GM18498 (cell line): ENCODE measurements at regions not wholly inside any gene's neighbourhood (a gene's known extent, or its start where the extent isn't known, plus 50 kb on each side); places are given as distances from the start of the nearest gene placed in this dataset.

Source experiments
- ATAC-seq: cut with Tn5 transposase; IDR thresholded peaks from one replicate; pipeline ENCODE4 v1.9.1; 2021; ENCODE audit warnings: mild to moderate bottlenecking, moderate library complexity; ENCODE audit not compliant: unreplicated experiment

DNA sequence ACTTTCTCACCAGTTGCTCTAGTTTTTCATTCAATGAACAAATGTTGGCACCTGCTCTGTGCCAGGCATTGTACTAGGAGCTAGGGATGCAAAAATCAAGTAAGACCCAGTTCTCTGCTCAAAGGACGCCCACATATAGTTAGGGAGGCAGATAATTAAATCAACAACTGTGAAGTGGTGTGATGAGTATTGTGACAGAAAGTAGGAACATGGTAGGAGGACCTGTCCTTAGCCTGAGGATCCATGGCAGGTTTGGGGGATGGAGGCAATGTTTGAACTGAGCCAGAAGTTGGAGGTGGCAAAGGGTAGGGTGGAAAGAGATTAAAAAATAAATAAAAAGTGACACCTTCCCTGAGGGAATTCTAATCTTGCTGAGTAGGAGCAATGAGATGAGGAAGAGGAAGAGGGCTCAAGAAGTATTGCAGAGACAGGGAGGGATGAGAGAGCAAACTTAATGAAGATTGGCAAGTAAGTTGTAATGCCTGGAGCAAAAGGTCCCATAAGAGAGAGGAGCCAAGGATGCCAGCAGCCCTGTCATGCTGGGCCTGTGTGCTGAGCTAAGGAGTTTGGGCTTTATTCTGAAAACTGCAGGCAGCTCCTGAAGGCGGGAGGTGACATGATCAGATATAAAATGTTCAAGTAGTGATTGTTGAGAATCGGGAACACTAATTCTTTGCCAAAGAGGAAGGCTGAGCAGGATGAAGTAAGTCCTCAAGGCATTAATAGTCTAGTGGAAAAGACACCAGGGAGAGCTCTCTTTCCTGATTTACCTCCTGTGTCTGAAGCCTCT lies 184.3 kb upstream of the PPP2R3A start:
- no peak for ATAC-seq

DNA sequence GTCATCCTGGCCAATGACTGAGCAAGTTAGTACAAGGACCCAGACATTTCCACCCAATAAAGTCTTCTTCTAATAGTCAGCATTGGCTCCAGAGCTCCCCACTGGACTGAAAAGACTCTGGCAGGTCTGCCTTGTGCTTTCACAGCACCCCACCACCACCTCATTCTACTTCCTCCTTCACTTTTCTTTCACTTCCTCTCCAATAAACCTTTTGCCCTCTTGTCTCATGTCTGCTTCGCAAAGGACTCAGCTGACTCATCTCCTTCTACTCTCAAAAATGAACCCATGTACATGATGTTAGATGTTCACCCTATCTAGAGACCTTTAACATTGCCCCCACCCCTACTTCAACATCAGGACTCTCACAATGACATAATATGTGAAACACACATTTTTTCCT lies 181.0 kb upstream of the PPP2R3A start:
- peak; percentile 82 for ATAC-seq

DNA sequence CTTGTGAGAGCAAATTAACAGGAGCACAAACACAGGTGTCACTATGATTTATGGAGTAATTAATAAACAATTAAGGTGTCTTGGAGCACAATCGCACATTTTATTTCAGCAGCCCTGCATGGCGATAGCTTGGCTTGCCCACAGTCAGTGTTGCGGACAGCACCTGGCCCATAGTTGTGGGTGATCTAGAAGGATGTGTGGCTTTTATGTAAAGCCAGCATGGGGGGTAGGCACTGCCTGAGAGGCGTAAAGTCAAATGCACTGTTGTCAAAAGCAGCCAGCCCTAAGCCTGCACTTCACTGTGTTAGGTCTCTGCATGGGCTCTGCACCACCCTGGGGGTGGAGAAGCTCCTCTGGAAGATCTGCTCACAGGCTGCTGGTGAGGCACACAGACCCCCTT lies 177.4 kb upstream of the PPP2R3A start:
- ATAC-seq = no peak

DNA sequence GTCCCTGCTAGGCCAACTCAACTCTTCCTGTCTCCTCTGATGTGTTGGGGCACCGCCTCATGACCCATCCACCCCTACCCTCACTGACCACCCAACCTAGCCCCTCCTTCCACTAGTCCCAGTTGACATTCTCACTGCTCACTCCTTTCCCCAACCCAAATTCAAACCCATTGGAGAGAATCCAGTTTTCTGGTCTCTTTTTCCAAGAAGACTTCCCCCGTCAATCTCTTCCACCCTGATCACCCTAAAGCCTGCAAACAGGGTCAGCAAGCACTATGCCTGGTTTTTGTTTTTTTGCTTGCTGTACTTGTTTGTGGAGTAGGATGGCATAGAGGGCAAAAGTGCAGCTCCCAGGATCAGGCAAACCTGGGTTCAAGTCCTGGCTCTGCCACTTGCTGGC lies 176.6 kb upstream of the PPP2R3A start:
- ATAC-seq = no peak

DNA sequence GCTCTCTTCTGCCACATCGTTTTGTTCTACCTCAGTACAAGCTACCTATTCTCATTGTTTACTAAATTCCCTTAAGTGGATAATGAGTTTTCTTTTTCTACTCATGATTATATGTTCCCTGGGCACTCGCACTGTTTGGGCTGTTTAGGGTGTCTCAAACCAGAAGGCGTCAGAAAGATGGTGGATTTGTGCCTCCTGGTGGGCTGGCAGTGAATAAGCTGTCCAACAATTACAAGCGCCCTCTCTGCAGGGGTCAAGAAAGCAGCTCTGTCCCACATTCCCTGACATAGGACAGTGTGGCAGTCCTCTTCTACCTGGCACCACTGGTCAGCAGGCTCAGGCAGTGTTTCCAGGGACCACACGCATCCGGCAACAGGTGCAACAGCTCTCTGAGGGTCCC lies 173.4 kb upstream of the PPP2R3A start:
- no peak for ATAC-seq

DNA sequence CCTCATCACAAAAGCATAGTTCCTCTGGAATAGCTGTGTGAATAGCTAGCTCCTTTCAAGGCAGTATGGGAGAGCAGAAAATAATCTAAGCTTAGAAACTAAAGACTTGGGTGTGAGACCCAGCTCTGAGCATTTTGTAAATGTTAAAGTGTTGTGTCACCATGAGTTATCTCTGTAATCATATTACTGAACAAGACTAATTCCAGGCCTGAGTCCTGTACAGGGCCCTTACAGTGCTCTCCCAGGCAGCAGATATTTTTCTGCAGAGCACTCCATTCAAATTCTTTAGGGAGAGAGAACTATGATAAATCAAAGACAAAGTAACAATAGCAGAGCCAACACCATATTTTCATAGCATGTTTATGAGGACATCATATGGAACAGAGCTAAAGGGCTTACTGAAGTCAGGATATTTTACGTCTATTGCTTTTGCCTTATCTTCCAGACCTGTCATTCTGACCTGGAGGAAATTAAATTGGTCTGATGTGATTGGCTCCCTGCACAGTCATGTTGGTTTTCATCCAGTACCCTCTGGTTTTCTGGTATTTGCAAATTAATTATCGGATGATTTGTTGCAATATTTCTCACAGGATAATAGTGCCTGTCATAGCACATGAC lies 172.6 kb upstream of the PPP2R3A start:
- no peak for ATAC-seq

DNA sequence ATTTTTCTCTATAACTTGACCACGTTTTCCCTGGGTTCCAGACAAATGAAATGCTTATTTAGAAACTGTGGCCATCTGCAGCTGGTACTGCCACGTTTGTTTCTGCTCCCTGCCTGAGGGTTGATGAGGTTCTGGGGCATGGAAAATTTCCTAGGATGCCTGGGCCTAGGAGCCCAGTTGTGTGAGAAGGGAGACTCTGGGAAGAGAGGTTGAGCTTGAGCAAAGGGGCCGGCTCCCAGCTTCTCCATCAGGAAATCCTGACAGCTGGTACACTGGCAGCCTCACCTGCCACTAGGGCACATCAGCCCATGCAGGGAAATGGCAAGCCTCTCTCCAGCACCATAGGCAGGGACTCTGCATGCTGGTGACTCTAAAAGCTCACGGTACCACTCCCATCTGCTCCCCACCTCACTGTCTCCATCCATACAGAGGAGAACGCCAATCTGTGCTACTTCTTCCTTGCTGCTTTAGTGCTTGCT lies 165.4 kb upstream of the PPP2R3A start:
- no peak for ATAC-seq

DNA sequence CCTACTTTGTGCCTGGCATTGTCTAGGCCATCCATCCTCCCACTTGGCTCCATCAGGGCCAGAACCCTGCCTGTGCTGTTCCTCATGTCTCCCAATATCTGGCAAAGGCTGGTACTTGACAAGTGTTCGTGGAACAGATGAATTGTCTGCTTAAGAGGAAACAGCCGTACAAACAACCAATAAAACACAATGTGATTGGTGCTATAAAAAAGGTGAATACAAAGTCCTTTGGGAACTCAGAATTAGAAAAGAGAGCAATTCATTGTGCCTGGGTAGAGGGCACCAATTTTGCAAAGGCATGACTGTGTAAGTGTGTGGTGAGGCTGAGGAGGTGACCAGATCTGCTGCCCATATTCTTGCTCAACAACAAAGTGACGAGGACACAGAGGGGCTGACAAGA lies 164.5 kb upstream of the PPP2R3A start:
- ATAC-seq = no peak

DNA sequence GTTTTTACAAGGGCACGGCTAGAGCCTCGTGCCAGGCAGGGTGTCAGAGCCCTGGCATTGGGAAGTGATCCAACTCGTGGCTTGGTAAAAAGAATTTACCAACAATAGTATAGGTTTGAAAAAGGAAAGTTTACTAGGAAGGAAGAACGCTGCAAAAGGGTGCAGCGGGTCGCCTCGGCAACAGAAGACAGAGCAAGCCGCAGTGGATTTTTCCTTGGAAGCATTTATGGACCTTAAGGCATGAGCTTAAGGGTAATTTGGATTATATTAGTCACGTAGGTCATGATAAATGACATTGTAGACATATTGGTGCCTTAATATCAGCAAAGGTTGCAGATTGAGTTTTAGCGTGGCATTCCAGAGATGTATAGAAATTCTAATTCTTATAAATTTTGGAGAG lies 163.4 kb upstream of the PPP2R3A start:
- ATAC-seq = no peak

DNA sequence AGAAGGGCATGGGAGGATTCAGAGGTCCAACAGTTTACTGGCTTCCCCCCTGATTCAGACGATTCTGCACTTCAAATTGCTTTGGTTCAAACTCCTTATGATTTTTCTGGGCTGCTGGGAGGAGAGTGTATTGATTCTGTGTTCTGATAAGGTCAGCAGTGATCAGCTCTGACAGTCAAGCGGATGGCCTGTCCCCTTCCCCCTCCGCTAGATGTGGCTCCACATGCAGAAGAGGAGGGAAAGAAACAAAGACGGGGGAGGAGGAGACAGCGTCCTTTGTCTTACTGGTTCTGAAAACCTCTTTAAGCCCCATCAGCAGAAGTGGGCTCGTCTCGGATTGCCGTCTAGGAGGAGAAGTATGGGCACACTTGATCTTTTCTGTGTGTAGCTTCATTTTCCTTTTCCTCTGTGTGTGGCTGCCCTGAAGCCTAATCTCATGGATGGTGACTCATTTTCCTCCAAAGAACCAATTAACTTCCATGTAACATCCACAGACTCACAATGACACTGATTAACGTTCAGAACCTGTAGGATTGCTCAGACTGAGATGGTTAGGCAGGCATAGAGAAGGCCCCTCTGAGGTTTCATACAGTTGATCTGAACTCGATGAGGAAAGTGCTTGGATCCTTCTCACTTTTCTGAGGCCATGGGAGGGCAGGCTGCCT lies 162.4 kb upstream of the PPP2R3A start:
- no peak for ATAC-seq

DNA sequence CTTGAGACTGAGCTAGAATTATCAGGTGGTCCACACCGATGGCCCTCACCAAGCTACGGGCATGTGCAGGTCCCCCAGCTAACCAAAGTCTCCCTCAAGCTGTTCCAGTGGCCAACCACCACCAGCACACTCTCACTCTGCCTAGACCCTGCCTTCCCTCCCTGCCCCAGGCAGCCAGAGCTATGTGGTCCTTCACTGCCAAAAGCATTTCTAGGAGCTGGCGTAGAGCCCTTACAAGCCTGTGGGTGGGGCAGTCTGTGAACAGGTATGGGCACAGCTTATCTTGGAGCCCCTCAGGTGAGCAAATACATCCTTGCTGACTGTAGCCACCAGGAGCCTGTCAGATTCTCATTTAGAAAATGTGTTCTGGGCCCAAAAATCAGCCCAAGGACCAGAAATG lies 159.8 kb upstream of the PPP2R3A start:
- ATAC-seq = no peak

DNA sequence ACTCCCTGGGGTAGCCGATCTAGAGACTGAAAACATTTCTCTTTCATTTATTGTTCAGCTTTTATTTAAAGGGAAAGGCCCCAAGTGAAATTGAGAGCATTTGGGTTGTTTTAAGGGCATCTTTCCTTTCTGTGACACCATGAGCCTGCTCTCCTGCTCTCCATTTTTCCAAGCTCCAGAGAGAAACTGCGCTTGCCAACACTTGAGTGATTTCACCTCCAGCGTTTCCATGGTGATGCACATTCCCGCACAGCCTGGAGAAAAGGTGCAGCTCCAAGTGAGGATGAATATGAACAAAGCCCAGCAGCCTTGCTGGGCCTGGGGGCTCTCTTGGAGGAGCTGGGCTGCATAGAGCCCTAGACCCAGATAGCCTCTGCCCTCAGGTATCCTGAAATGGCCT lies 159.2 kb upstream of the PPP2R3A start:
- no peak for ATAC-seq

DNA sequence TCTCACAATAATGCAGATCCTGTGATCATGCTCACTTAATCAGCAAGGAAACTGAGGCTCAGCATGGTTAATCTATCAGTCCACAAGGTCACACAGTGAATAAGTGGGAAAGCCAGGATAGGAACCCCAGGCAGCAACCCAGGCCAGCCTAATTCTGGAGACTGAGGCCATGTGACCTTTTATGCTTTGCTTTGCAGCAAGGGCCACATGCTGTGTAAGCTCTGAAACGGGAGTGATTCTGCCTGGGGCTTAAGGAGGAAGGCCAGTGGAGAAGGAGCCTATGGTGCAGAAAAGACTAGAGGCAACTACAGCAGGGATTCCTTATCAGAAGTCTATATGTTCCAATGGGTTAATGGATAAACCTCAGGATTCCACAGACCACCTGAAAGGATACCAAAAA lies 157.6 kb upstream of the PPP2R3A start:
- no peak for ATAC-seq

DNA sequence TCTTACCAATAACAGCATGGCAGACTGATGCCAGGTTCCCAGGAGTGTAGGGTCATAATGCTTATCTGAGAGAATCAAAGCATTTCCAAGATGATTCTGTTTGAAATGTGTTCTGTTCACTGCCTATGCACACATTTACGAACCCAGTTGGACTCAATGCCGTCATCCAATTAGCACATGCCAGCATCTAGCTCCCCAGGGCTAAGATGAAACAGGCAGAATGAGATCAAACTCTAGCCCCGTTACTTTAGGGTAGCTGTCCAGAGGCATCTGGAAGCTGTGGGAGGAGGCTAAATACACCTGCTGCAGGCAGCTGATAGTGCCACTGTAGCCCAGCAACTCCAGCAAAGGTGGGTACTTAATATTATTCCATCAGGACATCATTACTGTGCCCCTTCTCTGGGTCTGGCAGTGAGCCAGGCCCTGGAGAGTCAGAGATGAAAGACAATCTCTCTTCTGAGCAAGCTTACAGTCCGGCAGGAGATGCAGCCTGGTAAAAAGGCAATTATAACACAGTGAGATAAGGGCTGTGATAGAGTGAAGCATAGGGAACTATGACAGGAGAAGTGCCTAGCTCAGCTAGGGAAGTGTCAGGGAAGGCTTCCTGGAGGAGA lies 156.4 kb upstream of the PPP2R3A start:
- ATAC-seq = no peak

DNA sequence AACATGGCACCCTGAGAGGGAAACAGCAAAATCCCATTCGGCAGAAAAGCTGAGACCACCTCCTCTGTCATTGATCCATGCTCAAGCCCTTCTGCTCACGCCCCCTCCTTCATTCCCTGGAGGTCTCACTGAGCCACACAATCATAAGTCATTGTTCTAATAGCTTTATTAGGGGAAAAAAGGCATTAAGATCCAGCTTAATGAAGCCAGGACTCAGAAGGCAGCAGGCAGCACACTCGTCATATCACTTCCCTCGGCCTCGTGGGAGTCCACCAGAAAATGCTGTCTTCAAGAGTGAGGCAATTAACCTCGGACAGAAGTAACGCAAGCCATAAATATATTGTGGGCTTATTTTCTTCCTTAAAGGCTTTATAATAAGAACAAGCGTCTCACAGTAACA lies 153.9 kb upstream of the PPP2R3A start:
- ATAC-seq = no peak

DNA sequence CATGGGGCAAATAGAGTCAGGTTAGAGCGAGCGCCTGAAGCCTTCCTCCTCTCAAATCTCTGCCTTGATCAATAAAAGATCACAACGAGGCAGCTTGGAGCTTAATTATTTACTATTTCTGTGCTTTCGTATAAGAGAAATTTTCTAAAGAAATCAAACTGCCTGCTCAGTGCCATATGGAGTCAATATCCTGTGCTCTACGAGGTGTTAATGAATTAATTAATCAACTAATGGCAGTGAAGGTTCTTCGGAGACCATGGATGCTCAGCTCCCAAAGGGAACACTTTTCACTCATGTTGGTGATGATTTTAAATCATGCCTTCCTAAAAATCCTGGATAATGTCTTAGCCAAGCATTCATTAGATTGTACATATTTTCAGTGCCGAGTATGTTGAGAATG lies 153.5 kb upstream of the PPP2R3A start:
- ATAC-seq = no peak

DNA sequence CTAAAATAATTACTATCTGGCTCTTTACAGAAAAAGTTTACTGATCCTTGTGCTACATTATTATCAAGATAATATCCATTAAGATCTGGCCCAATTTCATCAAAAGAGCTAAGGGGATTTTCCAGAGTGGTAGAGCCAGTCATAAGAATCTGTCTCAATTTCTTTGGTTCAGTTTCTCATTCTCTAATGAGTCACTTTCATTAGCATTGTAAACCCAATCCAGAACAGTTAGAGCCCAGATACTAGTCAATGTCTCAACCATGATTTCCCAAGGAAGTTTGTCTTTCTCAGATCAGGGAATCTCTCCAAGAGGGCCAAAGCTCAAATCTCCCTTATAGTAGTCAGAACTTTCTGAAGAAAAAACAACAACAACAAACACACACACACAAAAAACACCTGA lies 131.1 kb upstream of the PPP2R3A start:
- no peak for ATAC-seq

DNA sequence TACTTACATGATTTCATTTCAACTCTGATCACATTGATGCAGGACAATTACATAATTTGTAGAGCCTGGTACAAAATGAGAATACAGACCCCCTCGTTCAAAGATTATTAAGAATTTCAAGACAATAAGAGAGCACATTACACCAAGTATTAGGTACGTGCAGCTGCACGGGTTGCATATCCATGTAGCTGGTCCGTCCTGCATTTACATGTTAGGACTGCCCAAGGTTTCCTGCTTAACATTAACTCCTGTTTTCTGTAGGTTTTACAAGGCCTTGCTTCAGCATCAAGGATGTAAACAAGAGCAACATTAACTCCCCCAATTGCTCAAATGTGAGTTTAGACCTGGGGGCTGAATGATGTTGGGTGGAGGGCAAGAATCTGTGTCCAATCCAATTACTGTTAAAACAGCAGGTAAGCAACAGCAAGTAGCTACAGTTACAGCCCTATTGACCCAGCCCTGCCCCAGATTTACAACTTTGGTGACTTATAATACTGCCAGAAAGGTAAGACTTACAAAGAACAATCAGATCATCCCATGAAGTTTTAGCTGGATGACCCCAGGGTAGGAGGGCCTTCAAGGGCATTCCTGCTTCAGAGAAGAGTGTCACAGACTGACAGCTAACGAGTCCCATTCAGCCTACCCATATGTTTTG lies 127.4 kb upstream of the PPP2R3A start:
- no peak for ATAC-seq

DNA sequence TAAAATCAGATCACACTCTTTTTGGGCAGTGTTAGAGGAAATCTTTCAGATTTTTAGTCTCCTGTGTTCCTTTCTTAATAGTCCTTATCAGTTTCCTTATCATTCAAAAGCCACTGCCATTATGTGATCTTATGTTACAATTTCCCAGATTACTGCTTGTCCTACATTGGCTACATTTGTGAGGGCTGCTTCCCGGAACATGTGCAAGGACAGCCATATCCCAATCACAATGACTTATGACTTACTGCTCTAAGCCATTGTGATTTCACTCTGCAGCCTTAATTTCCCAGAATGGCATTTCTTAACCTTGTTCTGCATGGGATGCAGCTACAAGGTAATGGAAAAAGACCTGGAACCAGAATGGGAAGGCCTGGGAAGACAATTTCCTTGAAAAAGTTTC lies 125.1 kb upstream of the PPP2R3A start:
- ATAC-seq = no peak

DNA sequence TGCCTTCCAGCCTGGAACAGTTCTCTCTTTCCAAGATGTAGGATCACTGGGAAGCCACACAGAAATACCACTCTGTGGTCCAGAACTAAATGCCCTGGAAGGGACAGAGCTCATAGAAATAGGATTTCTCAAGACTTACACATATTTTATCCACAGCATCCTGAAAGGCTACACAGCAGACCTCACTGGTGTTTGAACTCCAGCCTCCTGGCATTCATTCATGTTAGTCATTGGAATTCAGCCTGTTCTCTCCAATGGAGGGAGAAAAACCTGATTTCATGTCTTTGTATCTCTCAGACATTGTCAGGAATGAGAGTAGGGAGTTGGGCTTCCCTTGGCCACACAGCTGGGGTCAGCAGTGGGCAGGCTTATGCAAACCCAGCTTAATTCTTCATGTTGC lies 121.1 kb upstream of the PPP2R3A start:
- ATAC-seq = no peak

DNA sequence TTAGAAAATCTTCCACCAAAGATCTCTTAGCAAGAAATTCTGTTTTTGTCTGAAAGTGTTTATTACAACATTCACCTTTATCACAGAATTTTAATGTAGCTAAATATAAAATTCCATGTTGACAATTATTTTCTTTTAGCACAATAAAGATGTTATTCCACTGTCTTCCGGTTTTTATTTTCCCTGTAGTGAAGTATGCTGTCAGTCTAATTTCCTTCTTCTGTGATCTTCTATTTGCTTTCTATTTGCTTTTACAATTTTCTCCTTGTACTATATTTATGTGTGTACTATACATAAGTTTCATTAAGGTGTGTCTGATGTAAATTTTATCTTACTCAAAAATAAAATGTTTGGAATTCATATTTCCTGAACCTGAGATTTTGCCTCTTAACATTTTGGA lies 117.5 kb upstream of the PPP2R3A start:
- no peak for ATAC-seq
